Vagina (tissue), 2 donors: ENCODE measurements at regions not wholly inside any gene's neighbourhood (a gene's known extent, or its start where the extent isn't known, plus 50 kb on each side); places are given as distances from the start of the nearest gene placed in this dataset.

Source experiments
- DNase-seq, 2 donors: peaks; one replicate each; pipeline ENCODE4 v3.0.0-alpha.2; 2017; ENCODE audit errors: extremely low spot score in 2 of 2
- H3K27ac ChIP-seq: fragments of 200-600 bp; sonication (generic); one replicate; pipeline ENCODE4 v1.5.1; 2019
- H3K27me3 ChIP-seq: fragments of 200-600 bp; sonication (generic); one replicate; pipeline ENCODE4 v1.5.1; 2019
- H3K36me3 ChIP-seq, 2 donors: fragments of 200-600 bp; sonication (generic); one replicate each; pipeline ENCODE4 v1.5.1; 2017 to 2019
- H3K4me1 ChIP-seq: fragments of 200-600 bp; sonication (generic); one replicate; pipeline ENCODE4 v1.5.1; 2019
- H3K4me3 ChIP-seq, 2 donors: fragments of 200-600 bp; sonication (generic); 1 replicate in 1 of 2; 2 replicates in 1 of 2; pipeline ENCODE4 v1.5.1; 2016 to 2019
- H3K9me3 ChIP-seq: fragments of 200-600 bp; sonication (generic); one replicate; pipeline ENCODE4 v1.5.1; 2019
- POLR2A ChIP-seq, 2 donors: fragments of 450-650 bp; IDR thresholded peaks; one replicate each; pipeline ENCODE4 v1.6.1; 2017; ENCODE audit warnings: antibody characterized with exemption in 2 of 2, mild to moderate bottlenecking in 2 of 2, moderate library complexity in 2 of 2
- POLR2AphosphoS5 ChIP-seq, 2 donors: sonication (generic); formaldehyde crosslinking; IDR thresholded peaks; one replicate each; pipeline ENCODE4 v1.9.0; 2017; ENCODE audit warnings: antibody characterized with exemption in 2 of 2, mild to moderate bottlenecking in 2 of 2, low read depth in 1 of 2; ENCODE audit not compliant: insufficient read depth in 1 of 2
- intact Hi-C: fragments of 100-400 bp; cut with DNase I; formaldehyde crosslinking; loops from one replicate; pipeline ENCODE4 v1.15.1; 2023
- TF ChIP-seq, protein P1 (sequence below), 3 experiments: fragments of 450-650 bp in 2 of 3; fragments of 200-600 bp in 1 of 3; sonication (generic) in 1 of 3; IDR thresholded peaks; one replicate each; pipeline ENCODE4 v1.5.1; 2017 to 2019; ENCODE audit warnings: antibody characterized with exemption in 3 of 3, mild to moderate bottlenecking in 2 of 3, moderate library complexity in 2 of 3

DNA sequence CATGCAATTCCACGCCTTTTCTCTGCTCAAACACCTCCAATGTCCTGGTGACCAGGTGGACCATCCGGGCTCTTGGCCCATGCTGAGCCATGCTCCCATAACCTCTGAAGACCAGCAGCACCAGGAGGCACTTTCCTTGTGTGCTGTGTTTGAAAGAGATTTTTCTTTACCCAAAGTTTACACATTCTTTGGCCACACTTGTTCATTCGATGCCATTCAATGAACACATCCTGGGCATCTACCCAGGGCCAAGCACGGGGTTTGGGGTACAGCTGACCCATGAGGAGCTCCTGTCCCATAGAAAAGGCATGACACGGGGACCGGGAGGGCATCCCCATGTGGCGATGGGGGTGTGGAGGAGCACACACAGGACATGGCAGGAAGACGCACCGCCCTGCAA lies 77.1 kb upstream of the IRX1 start:
- H3K27ac ChIP-seq: no peak overlapping the region
- H3K4me3 ChIP-seq: no peak overlapping the region
- no peaks in the 10 kb centered on the region for H3K27me3 ChIP-seq
- no peaks in the 10 kb centered on the region for H3K4me1 ChIP-seq
- H3K36me3 ChIP-seq: no peaks in the 10 kb centered on the region
- TF ChIP-seq, protein P1, sequence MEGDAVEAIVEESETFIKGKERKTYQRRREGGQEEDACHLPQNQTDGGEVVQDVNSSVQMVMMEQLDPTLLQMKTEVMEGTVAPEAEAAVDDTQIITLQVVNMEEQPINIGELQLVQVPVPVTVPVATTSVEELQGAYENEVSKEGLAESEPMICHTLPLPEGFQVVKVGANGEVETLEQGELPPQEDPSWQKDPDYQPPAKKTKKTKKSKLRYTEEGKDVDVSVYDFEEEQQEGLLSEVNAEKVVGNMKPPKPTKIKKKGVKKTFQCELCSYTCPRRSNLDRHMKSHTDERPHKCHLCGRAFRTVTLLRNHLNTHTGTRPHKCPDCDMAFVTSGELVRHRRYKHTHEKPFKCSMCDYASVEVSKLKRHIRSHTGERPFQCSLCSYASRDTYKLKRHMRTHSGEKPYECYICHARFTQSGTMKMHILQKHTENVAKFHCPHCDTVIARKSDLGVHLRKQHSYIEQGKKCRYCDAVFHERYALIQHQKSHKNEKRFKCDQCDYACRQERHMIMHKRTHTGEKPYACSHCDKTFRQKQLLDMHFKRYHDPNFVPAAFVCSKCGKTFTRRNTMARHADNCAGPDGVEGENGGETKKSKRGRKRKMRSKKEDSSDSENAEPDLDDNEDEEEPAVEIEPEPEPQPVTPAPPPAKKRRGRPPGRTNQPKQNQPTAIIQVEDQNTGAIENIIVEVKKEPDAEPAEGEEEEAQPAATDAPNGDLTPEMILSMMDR (IDR thresholded peaks at IDR 0.05): no peak
- TF ChIP-seq POLR2AphosphoS5 (IDR thresholded peaks at IDR 0.05; ENCODE audit: insufficient read depth in 1 of 2, low read depth in 1 of 2) (no peak), POLR2A (IDR thresholded peaks at IDR 0.05) (no peak)
- intact Hi-C loops: no loop called here
- no peaks in the 10 kb centered on the region for H3K9me3 ChIP-seq
- DNase-seq: peak in 1 of 2 donors; percentile 64

DNA sequence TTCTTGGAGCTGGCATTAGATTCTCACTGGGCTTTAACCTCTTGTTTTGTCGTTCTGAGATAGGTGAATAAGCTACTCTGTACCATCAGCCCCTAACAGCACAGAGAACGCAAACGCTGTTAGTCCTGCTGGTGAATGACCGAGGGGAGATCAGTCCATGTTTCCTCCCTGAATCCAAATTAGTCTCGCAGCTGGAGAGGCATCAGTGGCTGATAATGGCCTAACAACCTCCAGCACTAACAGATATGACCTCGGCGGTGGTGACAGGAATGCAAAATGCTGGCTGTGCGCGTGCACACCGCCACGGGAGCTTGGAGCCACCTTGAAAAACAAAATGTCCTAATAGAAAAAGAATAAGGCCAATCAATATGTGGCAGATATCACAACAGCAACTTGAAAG lies 77.6 kb upstream of the IRX1 start:
- intact Hi-C loops: no loop called here
- TF ChIP-seq, protein P1 (IDR thresholded peaks at IDR 0.05): no peak
- TF ChIP-seq POLR2A (IDR thresholded peaks at IDR 0.05) (no peak), POLR2AphosphoS5 (IDR thresholded peaks at IDR 0.05; ENCODE audit: insufficient read depth in 1 of 2, low read depth in 1 of 2) (no peak)
- Histone ChIP-seq H3K27ac (no peak overlapping the region), H3K9me3 (no peaks in the 10 kb centered on the region), H3K27me3 (no peaks in the 10 kb centered on the region), H3K36me3 (no peaks in the 10 kb centered on the region), H3K4me1 (no peaks in the 10 kb centered on the region), H3K4me3 (no peak overlapping the region)
- DNase-seq: peak in 1 of 2 donors; percentile 29

DNA sequence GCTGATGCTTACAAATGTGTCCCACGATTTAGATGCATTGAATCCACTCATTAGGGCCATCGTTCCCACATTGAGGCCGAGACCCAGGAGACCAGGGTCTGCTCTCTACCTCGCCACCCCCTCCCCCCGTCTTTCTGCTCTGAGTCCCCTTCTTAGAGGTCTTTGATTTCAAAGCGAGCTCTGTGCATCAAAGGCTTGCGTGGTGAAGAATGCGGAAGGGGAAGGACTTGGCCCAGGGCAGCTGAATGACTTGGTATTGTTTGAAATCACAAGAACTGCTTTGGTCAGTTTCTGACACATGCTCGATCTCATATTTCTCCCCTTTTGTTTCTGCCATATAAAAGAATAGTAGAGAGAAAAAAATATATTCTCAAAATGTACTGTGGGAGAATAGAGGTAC lies 78.3 kb upstream of the IRX1 start:
- no peaks in the 10 kb centered on the region for H3K27me3 ChIP-seq
- no peak for DNase-seq
- no peaks in the 10 kb centered on the region for H3K4me1 ChIP-seq
- H3K4me3 ChIP-seq: no peak overlapping the region
- no peak overlapping the region for H3K27ac ChIP-seq
- intact Hi-C loops: no loop called here
- no peaks in the 10 kb centered on the region for H3K9me3 ChIP-seq
- no peaks in the 10 kb centered on the region for H3K36me3 ChIP-seq
- no peak for TF ChIP-seq POLR2AphosphoS5 (IDR thresholded peaks at IDR 0.05; ENCODE audit: insufficient read depth in 1 of 2, low read depth in 1 of 2)
- TF ChIP-seq, protein P1 (IDR thresholded peaks at IDR 0.05): no peak
- no peak for TF ChIP-seq POLR2A (IDR thresholded peaks at IDR 0.05)

DNA sequence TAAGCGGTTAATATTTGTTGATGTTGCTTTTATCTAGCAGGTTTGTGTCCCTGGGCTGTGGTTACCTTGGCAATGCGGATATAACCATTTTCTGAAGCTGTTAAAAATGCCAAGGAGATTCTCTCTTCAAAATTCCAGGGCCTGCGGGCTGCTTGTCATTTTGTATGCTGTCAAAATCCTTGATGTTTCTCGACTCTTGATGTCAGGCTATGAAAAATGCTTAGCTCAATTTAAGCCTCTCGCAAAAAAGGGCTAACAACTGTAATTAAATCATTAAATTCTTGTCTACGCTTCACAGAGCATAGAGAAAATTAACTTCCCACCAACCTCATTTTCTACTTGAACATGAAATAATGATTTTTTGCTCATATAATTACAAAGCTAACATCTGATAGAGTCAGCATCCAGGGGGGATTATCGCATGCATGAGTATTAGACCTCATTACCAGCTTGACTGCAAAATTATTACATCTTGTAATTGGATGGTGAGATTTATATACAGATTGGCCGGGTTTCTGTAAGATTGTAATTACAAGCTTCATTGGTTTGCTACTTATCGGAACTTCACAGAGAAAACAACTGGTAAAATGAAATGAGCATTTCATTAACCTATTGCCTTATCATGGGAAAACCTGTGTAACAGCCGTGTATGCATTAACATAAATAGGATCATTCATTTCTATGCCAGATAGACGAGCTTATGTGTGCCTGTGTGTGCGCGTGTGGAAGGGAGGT lies 83.1 kb upstream of the IRX1 start:
- Histone ChIP-seq H3K36me3 (no peaks in the 10 kb centered on the region), H3K27me3 (no peaks in the 10 kb centered on the region), H3K4me1 (no peaks in the 10 kb centered on the region), H3K4me3 (no peak overlapping the region), H3K9me3 (no peaks in the 10 kb centered on the region), H3K27ac (no peak overlapping the region)
- no peak for DNase-seq
- intact Hi-C loops: no loop called here
- TF ChIP-seq, protein P1 (IDR thresholded peaks at IDR 0.05): no peak
- TF ChIP-seq POLR2A (IDR thresholded peaks at IDR 0.05) (no peak), POLR2AphosphoS5 (IDR thresholded peaks at IDR 0.05; ENCODE audit: insufficient read depth in 1 of 2, low read depth in 1 of 2) (no peak)

DNA sequence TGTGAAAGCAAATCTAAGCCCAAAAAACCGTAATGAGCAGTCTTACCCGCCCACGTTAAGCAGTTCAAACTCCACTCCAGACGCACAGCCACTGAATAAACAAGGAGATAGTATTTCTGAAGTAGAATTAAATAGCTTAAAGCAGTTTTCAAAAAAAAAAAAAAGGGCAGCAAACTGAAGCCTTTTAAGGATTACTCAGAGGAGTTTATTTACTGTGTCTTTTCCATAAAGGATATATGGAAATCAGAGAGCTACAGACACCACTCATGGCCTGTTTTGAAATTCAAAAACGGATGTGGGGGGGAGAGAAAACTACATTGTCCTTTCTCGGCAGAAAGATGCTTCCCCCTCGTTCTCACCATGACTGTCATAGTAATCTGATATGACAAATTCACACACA lies 83.7 kb upstream of the IRX1 start:
- H3K27me3 ChIP-seq: no peaks in the 10 kb centered on the region
- no peaks in the 10 kb centered on the region for H3K36me3 ChIP-seq
- H3K9me3 ChIP-seq: no peaks in the 10 kb centered on the region
- no peak overlapping the region for H3K27ac ChIP-seq
- TF ChIP-seq, protein P1 (IDR thresholded peaks at IDR 0.05): no peak
- TF ChIP-seq POLR2AphosphoS5 (IDR thresholded peaks at IDR 0.05; ENCODE audit: insufficient read depth in 1 of 2, low read depth in 1 of 2): no peak
- no peak for TF ChIP-seq POLR2A (IDR thresholded peaks at IDR 0.05)
- intact Hi-C loops: no loop called here
- no peak overlapping the region for H3K4me3 ChIP-seq
- DNase-seq: no peak
- H3K4me1 ChIP-seq: no peaks in the 10 kb centered on the region
